Esophagus squamous epithelium (tissue), 5 donors: ENCODE measurements at regions not wholly inside any gene's neighbourhood (a gene's known extent, or its start where the extent isn't known, plus 50 kb on each side); places are given as distances from the start of the nearest gene placed in this dataset.

Experiments used
- DNase-seq: peaks from one replicate; lab custom pipeline; 2025; lab: John Stamatoyannopoulos, UW
- H3K27ac ChIP-seq, 4 donors: fragments of 200-600 bp; sonication (generic); one replicate each; pipeline ENCODE4 v1.5.1; 2016 to 2019; ENCODE audit warnings: mild to moderate bottlenecking in 1 of 4
- H3K27me3 ChIP-seq, 4 donors: fragments of 200-600 bp; sonication (generic); 1 replicate in 3 of 4; 2 replicates in 1 of 4; pipeline versions ENCODE4 v1.5.1 to v1.6.0; 2017 to 2021; ENCODE audit warnings: antibody characterized with exemption in 1 of 4
- H3K36me3 ChIP-seq, 3 donors: fragments of 200-600 bp; sonication (generic); one replicate each; pipeline ENCODE4 v1.5.1; 2016 to 2019
- H3K4me1 ChIP-seq, 3 donors: fragments of 200-600 bp; sonication (generic); one replicate each; pipeline ENCODE4 v1.5.1; 2017 to 2019
- H3K4me3 ChIP-seq, 4 donors: fragments of 200-600 bp; sonication (generic); 1 replicate in 3 of 4; 2 replicates in 1 of 4; pipeline ENCODE4 v1.5.1; 2016 to 2019; ENCODE audit warnings: mild to moderate bottlenecking in 2 of 4, moderate library complexity in 1 of 4
- H3K9me3 ChIP-seq, 3 donors: fragments of 200-600 bp; sonication (generic); one replicate each; pipeline ENCODE4 v1.5.1; 2016 to 2019
- CTCF ChIP-seq, 6 experiments: fragments of 450-650 bp in 4 of 6; fragments of 200-600 bp in 2 of 6; sonication (generic) in 2 of 6; IDR thresholded peaks; one replicate each; pipeline ENCODE4 v1.5.1; 2016 to 2019; ENCODE audit warnings: antibody characterized with exemption in 6 of 6, mild to moderate bottlenecking in 4 of 6, moderate library complexity in 4 of 6
- POLR2A ChIP-seq, 4 donors: fragments of 450-650 bp; IDR thresholded peaks; one replicate each; pipeline ENCODE4 v1.6.1; 2017; ENCODE audit warnings: antibody characterized with exemption in 4 of 4, mild to moderate bottlenecking in 4 of 4, moderate library complexity in 3 of 4
- WGBS, 2 donors: methylation state at CpG; one replicate each; pipeline ENCODE4 v1.1.5; 2018; 5-methylcytosine and 5-hydroxymethylcytosine counted together
- intact Hi-C: fragments of 100-400 bp; cut with DNase I; formaldehyde crosslinking; loops from one replicate; pipeline ENCODE4 v1.15.0; 2022
- donor health status: DM: yes; HTN: yes; CAD: no.

GRCh38 chr1:14017531-14017961, 317.6 kb downstream of the PRDM2 start:
- H3K27ac ChIP-seq = no peak overlapping the region
- intact Hi-C loops = no loop called here
- peaks cover 0 to 9% (median 0%) of the 10 kb centered on the region in 3 donors for H3K4me1 ChIP-seq
- no peaks in the 10 kb centered on the region for H3K9me3 ChIP-seq
- no peak for TF ChIP-seq CTCF (IDR thresholded peaks at IDR 0.05)
- no peak for DNase-seq
- H3K27me3 ChIP-seq = peaks cover 0 to 87% (median 0%) of the 10 kb centered on the region in 4 donors
- no peak overlapping the region for H3K4me3 ChIP-seq
- 26 to 32% methylated on average over 7 of the region's 7 CpGs for WGBS, 2 donors
- H3K36me3 ChIP-seq = no peaks in the 10 kb centered on the region

- intact Hi-C loops = no loop called here
- no peak overlapping the region for H3K4me3 ChIP-seq
- TF ChIP-seq CTCF (IDR thresholded peaks at IDR 0.05) (no peak), POLR2A (IDR thresholded peaks at IDR 0.05) (no peak)
- WGBS, 2 donors = 84 to 93% methylated on average over 1 of the region's 1 CpG
- no peaks in the 10 kb centered on the region for H3K9me3 ChIP-seq
- H3K27ac ChIP-seq = no peak overlapping the region
- peaks cover 0 to 84% (median 0%) of the 10 kb centered on the region in 4 donors for H3K27me3 ChIP-seq
- H3K36me3 ChIP-seq = no peaks in the 10 kb centered on the region
- peaks cover 0 to 9% (median 0%) of the 10 kb centered on the region in 3 donors for H3K4me1 ChIP-seq
- no peak for DNase-seq
Observed at GRCh38 chr1:14019461-14019860, 319.5 kb downstream of the PRDM2 start.

GRCh38 chr1:14020006-14020405, 320.0 kb downstream of the PRDM2 start:
- Histone ChIP-seq H3K27ac (no peak overlapping the region), H3K4me1 (peaks cover 0 to 9% (median 0%) of the 10 kb centered on the region in 3 donors), H3K36me3 (no peaks in the 10 kb centered on the region), H3K27me3 (peaks cover 0 to 80% (median 0%) of the 10 kb centered on the region in 4 donors), H3K4me3 (no peak overlapping the region), H3K9me3 (no peaks in the 10 kb centered on the region)
- WGBS, 2 donors = 60 to 72% methylated on average over 2 of the region's 2 CpGs
- no peak for TF ChIP-seq CTCF (IDR thresholded peaks at IDR 0.05)
- TF ChIP-seq POLR2A (IDR thresholded peaks at IDR 0.05) = no peak
- intact Hi-C loops = no loop called here
- no peak for DNase-seq

GRCh38 chr1:14027099-14027498, 327.1 kb downstream of the PRDM2 start:
- Histone ChIP-seq H3K9me3 (no peaks in the 10 kb centered on the region), H3K27ac (no peak overlapping the region), H3K4me3 (no peak overlapping the region), H3K4me1 (no peaks in the 10 kb centered on the region), H3K27me3 (peaks cover 0 to 57% (median 0%) of the 10 kb centered on the region in 4 donors), H3K36me3 (no peaks in the 10 kb centered on the region)
- 74 to 83% methylated on average over 8 of the region's 8 CpGs for WGBS, 2 donors
- intact Hi-C loops = no loop called here
- no peak for TF ChIP-seq CTCF (IDR thresholded peaks at IDR 0.05)
- no peak for TF ChIP-seq POLR2A (IDR thresholded peaks at IDR 0.05)
- DNase-seq = no peak

- intact Hi-C loops = no loop called here
- 56 to 68% methylated on average over 3 of the region's 3 CpGs for WGBS, 2 donors
- Histone ChIP-seq H3K27me3 (peaks cover 0 to 62% (median 0%) of the 10 kb centered on the region in 4 donors), H3K27ac (no peak overlapping the region), H3K9me3 (peaks cover 0 to 8% (median 7%) of the 10 kb centered on the region in 3 donors), H3K36me3 (no peaks in the 10 kb centered on the region), H3K4me3 (no peak overlapping the region), H3K4me1 (no peaks in the 10 kb centered on the region)
- DNase-seq = no peak
- TF ChIP-seq CTCF (IDR thresholded peaks at IDR 0.05) = no peak
- TF ChIP-seq POLR2A (IDR thresholded peaks at IDR 0.05) = no peak
Observed at GRCh38 chr1:14031461-14031860, 331.5 kb downstream of the PRDM2 start.
